NCI-H510A (cell line): ENCODE measurements at regions not wholly inside any gene's neighbourhood (a gene's known extent, or its start where the extent isn't known, plus 50 kb on each side); places are given as distances from the start of the nearest gene placed in this dataset.

Experiments
- DNase-seq: peaks from one replicate; lab custom pipeline; 2025; lab: John Stamatoyannopoulos, UW

- DNase-seq: no peak
Measured at GRCh38 chr11:40062616-40063015, 1396.8 kb downstream of the LRRC4C start.

- no peak for DNase-seq
Measured at GRCh38 chr11:40061221-40061620, 1398.2 kb downstream of the LRRC4C start.

GRCh38 chr11:40054631-40055030 is 1404.8 kb downstream of the LRRC4C start:
- no peak for DNase-seq

- no peak for DNase-seq
Measured at GRCh38 chr11:40045312-40045711, 1414.1 kb downstream of the LRRC4C start.

- DNase-seq: no peak
Measured at GRCh38 chr11:40037005-40037404, 1422.4 kb downstream of the LRRC4C start.

GRCh38 chr11:40032331-40032730 is 1427.1 kb downstream of the LRRC4C start:
- no peak for DNase-seq

- DNase-seq: no peak
Measured at GRCh38 chr11:40030867-40031266, 1428.6 kb downstream of the LRRC4C start.

- DNase-seq: no peak
Measured at GRCh38 chr11:40029391-40029790, 1430.1 kb downstream of the LRRC4C start.

GRCh38 chr11:40027720-40028119 is 1431.7 kb downstream of the LRRC4C start:
- no peak for DNase-seq

- DNase-seq: no peak
Measured at GRCh38 chr11:40023724-40024123, 1435.7 kb downstream of the LRRC4C start.

GRCh38 chr11:40010011-40010410 is 1449.4 kb downstream of the LRRC4C start:
- no peak for DNase-seq

GRCh38 chr11:39992551-39992950 is 1466.9 kb downstream of the LRRC4C start:
- DNase-seq: no peak

GRCh38 chr11:39990421-39990831 is 1469.0 kb downstream of the LRRC4C start:
- DNase-seq: no peak

GRCh38 chr11:39975091-39975490 is 1484.4 kb downstream of the LRRC4C start:
- DNase-seq: no peak

- DNase-seq: no peak
Measured at GRCh38 chr11:39972461-39972860, 1487.0 kb downstream of the LRRC4C start.

- no peak for DNase-seq
Measured at GRCh38 chr11:39971938-39972337, 1487.5 kb downstream of the LRRC4C start.

GRCh38 chr11:39968071-39968470 is 1491.4 kb downstream of the LRRC4C start:
- DNase-seq: no peak

GRCh38 chr11:39965701-39966100 is 1493.8 kb downstream of the LRRC4C start:
- no peak for DNase-seq

- no peak for DNase-seq
Measured at GRCh38 chr11:39960206-39960605, 1499.2 kb downstream of the LRRC4C start.

- no peak for DNase-seq
Measured at GRCh38 chr11:39932966-39933365, 1526.5 kb downstream of the LRRC4C start.

- DNase-seq: no peak
Measured at GRCh38 chr11:39917256-39917655, 1542.2 kb downstream of the LRRC4C start.

- DNase-seq: no peak
Measured at GRCh38 chr11:39910087-39910486, 1549.4 kb downstream of the LRRC4C start.

- no peak for DNase-seq
Measured at GRCh38 chr11:39860931-39861330, 1598.5 kb downstream of the LRRC4C start.

- DNase-seq: no peak
Measured at GRCh38 chr11:39817241-39817640, 1642.2 kb downstream of the LRRC4C start.

GRCh38 chr11:39810358-39810757 is 1649.1 kb downstream of the LRRC4C start:
- DNase-seq: no peak
